NCI-H2081 treated with DMSO at 0.1 percent for 48 hours (cell line): ENCODE measurements at regions not wholly inside any gene's neighbourhood (a gene's known extent, or its start where the extent isn't known, plus 50 kb on each side); places are given as distances from the start of the nearest gene placed in this dataset.

Experiments
- DNase-seq: peaks from one replicate; lab custom pipeline; 2025; lab: John Stamatoyannopoulos, UW

GRCh38 chr6:4191271-4191721 is 55.9 kb upstream of the ECI2 start:
- DNase-seq, result no peak

GRCh38 chr6:4189249-4189648 is 53.9 kb upstream of the ECI2 start:
- no peak for DNase-seq

- no peak for DNase-seq
Observed at GRCh38 chr6:4188801-4189200, 53.4 kb upstream of the ECI2 start.

DNA sequence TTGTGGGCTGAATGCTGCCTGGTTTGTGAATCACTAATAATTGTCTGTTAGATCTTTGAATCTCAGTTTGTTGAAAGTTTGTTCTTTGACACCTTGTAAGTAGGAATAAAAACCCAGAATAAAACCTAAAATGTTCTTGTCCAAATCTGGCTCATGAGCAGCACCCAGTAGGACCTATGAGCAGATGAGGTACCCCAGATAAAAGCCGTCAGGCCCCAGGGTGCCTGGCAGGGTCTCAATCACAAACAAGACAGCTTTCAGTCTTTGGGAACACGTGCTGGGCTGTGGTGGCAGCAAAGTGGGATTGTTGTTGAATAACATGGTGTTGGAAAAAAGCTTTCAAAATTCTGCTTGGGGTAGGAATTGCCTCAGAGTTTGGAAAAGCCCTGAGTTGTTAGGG is 52.1 kb upstream of the ECI2 start:
- no peak for DNase-seq

GRCh38 chr6:4186385-4186784 is 51.0 kb upstream of the ECI2 start:
- no peak for DNase-seq

- no peak for DNase-seq
Observed at GRCh38 chr6:4185846-4186245, 50.5 kb upstream of the ECI2 start.

- no peak for DNase-seq
Observed at GRCh38 chr6:4185419-4185818, 50.0 kb upstream of the ECI2 start.
